ENCODE measurements at regions not wholly inside any gene's neighbourhood (a gene's known extent, or its start where the extent isn't known, plus 50 kb on each side); places are given as distances from the start of the nearest gene placed in this dataset.

DNA sequence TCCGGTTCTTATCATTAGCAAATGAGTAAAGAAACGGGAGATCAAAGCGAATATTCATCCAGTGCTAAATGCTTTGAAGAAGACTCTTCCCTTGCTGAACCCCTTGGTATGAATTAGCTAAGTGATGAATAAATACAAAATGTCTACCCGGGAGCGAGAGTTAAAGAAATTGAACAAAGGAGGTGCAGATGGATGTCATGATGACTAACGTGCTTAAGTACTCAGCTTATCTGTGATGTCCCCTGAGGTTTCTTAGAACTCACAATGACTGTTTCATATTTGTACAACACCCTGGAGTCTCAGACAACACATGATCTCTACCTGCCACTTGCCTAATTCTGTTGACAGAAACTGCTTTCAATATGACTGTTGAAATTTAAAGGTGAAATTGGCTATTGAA, 148.5 kb downstream of the TMEM200C start:
- H3K27ac Mint-ChIP-seq: no peak overlapping the region
- H3K36me3 Mint-ChIP-seq (ENCODE audit: low read depth): no peaks in the 10 kb centered on the region
- H3K4me1 Mint-ChIP-seq (ENCODE audit: low read depth): peaks cover 2% of the 10 kb centered on the region

DNA sequence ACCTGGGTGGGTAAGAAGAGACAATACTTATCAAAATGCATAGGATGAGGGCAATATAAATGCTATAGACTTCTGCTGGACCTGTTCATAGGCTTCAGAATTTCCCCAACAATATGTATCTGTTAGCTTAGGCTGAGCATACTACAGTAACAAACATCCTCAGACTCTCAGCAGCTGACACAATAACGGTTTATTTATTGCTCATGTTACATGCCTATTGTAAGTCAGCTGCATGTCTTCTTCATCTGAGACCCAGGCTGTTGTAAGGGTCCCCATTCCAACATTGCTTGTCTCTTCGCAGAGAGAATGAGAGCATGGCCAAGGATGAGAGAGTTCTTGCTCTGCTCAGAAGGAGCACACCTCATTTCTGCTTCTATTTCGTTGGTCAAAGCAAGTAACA, 150.7 kb downstream of the TMEM200C start:
- Mint-ChIP-seq H3K36me3 (ENCODE audit: low read depth) (no peaks in the 10 kb centered on the region), H3K4me1 (ENCODE audit: low read depth) (peaks cover 2% of the 10 kb centered on the region), H3K9me3 (no peaks in the 10 kb centered on the region), H3K27me3 (ENCODE audit: low read depth) (no peaks in the 10 kb centered on the region), H3K4me3 (no peak overlapping the region), H3K27ac (no peak overlapping the region)
- DNase-seq (ENCODE audit: low spot score): no peak

More for the DNA sequence above, 148.5 kb downstream of the TMEM200C start:
- no peak for DNase-seq (ENCODE audit: low spot score)
- Mint-ChIP-seq H3K27me3 (ENCODE audit: low read depth) (no peaks in the 10 kb centered on the region), H3K4me3 (no peak overlapping the region), H3K9me3 (no peaks in the 10 kb centered on the region)

DNA sequence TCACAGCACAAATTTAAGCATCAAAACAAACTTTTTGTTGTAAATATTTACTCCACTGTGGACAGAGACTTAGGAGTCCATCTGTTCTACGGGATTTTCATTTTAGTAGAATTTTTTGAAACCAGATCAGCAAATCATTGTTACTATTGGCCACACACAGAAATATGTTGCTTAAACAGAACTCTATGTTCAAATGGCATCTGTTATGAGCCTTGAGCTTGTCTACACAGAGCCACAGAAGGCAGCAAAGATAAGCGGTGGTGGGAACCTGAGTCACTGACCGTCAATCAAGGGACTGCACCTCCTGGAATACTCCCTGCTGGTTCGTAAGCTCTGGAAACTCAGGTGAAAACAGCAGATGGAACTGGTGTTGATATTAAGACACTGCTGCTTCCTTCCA, 156.8 kb downstream of the TMEM200C start:
- no peak overlapping the region for H3K27ac Mint-ChIP-seq
- no peak for DNase-seq (ENCODE audit: low spot score)
- H3K4me1 Mint-ChIP-seq (ENCODE audit: low read depth): no peaks in the 10 kb centered on the region
- no peaks in the 10 kb centered on the region for H3K9me3 Mint-ChIP-seq
- no peaks in the 10 kb centered on the region for H3K36me3 Mint-ChIP-seq (ENCODE audit: low read depth)
- no peaks in the 10 kb centered on the region for H3K27me3 Mint-ChIP-seq (ENCODE audit: low read depth)
- no peak overlapping the region for H3K4me3 Mint-ChIP-seq

DNA sequence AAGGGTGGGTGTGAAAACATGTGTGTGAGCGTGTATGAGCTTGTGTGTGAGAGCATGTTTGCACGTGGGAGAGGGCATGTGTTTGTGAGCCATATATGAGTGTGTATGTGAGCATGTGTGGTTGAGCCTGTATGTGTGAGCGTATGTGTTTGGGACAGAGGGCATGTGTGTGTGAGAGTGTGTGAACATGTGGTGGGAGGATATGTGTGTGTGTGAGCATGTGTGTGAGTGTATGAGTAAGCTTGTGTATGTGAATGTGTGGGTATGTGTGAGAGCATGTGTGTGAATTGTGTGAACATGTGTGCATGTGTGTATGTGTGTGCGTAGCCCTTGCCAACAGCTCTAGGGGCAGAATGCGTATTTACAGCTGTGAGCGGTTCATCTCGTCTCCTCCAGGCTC, 163.0 kb downstream of the TMEM200C start:
- Mint-ChIP-seq H3K9me3 (no peaks in the 10 kb centered on the region), H3K27me3 (ENCODE audit: low read depth) (peaks cover 2% of the 10 kb centered on the region), H3K27ac (no peak overlapping the region), H3K4me3 (no peak overlapping the region), H3K36me3 (ENCODE audit: low read depth) (no peaks in the 10 kb centered on the region), H3K4me1 (ENCODE audit: low read depth) (no peaks in the 10 kb centered on the region)
- no peak for DNase-seq (ENCODE audit: low spot score)

DNA sequence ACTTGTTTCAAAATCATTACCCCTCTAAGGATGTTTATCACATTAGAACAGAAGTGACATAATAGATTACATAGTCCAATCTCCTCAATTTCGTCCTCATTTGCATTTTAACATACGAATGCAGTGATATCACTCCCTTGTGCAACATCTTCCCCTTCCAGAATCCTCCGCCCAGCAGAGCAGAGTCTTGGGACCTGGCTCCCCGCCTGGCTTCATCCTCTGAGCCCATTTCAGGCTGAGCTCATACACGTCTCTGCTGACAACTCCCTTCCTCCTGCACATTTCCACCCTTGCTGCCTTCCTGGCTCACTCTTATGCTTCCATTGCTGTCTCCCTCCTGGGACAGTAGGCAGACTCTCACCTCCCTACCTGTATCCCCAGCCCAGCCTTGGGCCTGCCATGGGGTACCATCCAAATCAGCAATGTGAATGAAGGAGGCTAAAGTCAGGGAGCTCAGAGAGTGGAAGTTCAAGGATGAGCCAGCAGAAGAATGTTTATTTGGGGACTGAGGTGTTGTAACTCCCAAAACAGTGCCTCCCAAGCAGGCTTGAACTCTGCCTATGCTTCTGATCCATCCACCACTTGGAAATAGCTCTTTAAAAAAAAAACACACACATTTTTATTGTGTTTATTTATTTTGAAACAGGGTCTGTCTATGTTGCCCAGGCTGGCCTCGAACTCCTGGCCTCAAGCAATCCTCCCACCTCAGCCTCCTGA, 165.2 kb downstream of the TMEM200C start:
- Mint-ChIP-seq H3K9me3 (no peaks in the 10 kb centered on the region), H3K27ac (no peak overlapping the region), H3K36me3 (ENCODE audit: low read depth) (no peaks in the 10 kb centered on the region), H3K27me3 (ENCODE audit: low read depth) (peaks cover 2% of the 10 kb centered on the region), H3K4me1 (ENCODE audit: low read depth) (no peaks in the 10 kb centered on the region), H3K4me3 (no peak overlapping the region)
- no peak for DNase-seq (ENCODE audit: low spot score)

DNA sequence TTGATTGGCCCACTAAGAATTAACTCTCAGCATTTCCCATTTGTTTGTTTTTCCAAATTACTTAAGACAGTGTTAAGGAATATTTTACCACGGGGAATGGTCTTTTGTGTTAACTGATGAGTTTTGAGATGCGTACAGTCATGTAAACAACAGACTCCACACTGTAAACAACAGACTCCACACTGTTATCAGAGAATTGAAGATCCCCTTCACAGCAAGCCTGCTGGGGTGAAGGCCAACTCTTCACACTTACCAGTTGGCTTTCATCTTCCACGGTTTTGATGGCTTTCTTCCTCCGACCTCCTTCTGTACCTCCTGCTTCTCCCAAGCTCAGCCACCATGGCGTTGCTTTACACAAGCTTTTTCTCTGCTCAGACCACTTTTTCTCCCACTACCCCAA, 166.8 kb downstream of the TMEM200C start:
- H3K9me3 Mint-ChIP-seq: no peaks in the 10 kb centered on the region
- no peak overlapping the region for H3K4me3 Mint-ChIP-seq
- H3K4me1 Mint-ChIP-seq (ENCODE audit: low read depth): no peaks in the 10 kb centered on the region
- no peaks in the 10 kb centered on the region for H3K36me3 Mint-ChIP-seq (ENCODE audit: low read depth)
- DNase-seq (ENCODE audit: low spot score): no peak
- H3K27ac Mint-ChIP-seq: no peak overlapping the region
- H3K27me3 Mint-ChIP-seq (ENCODE audit: low read depth): peaks cover 2% of the 10 kb centered on the region

DNA sequence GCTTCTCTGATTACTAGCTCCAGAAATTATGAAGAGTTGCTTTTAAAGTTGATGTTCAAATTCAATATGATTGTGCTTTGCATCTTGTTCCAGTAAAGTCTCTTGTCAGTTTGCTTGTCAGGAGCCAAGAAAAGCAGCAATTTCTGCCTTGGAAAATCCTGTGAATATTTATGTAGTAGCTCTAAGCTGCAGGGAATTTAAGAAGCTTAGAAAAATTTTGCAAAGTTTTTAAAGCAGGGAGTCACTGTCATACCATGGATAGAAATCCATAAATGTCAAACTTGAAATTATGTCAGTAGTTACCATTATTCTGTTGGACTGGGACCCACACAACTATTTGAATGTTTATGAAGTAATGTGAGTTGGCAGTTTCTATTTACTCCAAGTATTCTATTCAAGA, 169.3 kb downstream of the TMEM200C start:
- Mint-ChIP-seq H3K27me3 (ENCODE audit: low read depth) (peaks cover 2% of the 10 kb centered on the region), H3K9me3 (no peaks in the 10 kb centered on the region), H3K27ac (no peak overlapping the region), H3K36me3 (ENCODE audit: low read depth) (no peaks in the 10 kb centered on the region), H3K4me3 (no peak overlapping the region), H3K4me1 (ENCODE audit: low read depth) (no peaks in the 10 kb centered on the region)
- DNase-seq (ENCODE audit: low spot score): no peak

DNA sequence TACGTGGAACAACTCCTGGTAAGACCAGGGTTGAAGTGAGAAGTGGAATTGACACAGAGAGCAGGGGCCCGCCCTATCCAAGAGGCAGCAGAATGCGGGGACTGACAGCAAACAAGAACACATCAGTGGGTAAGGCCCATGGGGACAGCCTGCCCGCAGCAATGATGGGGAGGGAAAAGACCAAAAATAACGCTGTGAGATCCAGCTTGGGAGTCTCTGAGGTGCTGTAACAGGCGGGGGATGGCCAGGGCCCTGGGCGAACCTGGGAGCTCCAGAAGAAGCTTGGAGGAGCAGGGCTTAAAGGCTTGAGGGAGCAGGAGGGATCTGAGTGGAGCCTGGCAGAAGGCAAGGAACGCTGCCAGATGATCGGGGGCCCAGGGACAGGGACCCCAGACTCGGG, 173.4 kb downstream of the TMEM200C start:
- Mint-ChIP-seq H3K27me3 (ENCODE audit: low read depth) (no peaks in the 10 kb centered on the region), H3K36me3 (ENCODE audit: low read depth) (no peaks in the 10 kb centered on the region), H3K4me1 (ENCODE audit: low read depth) (no peaks in the 10 kb centered on the region), H3K9me3 (no peaks in the 10 kb centered on the region), H3K27ac (no peak overlapping the region), H3K4me3 (no peak overlapping the region)
- no peak for DNase-seq (ENCODE audit: low spot score)

DNA sequence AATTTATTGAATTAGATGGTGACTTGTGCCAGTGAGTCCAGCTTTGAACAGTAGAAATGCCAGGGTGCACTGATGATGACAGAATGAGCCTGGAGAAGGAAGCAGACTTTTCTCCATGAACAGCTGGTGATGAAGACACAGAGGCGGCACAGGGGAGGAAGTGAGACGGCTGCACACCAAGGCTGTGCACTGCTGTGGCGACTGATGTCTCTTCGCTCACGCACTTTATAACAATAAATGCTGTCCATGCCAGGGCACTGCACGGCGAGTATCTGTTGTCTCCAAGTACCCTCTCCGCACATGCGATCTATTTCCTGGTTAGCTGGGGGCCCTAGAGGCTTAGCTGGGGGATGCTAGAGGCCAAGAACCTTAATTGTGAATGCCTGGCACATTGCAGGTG, 175.2 kb downstream of the TMEM200C start:
- Mint-ChIP-seq H3K27me3 (ENCODE audit: low read depth) (no peaks in the 10 kb centered on the region), H3K4me1 (ENCODE audit: low read depth) (no peaks in the 10 kb centered on the region), H3K4me3 (no peak overlapping the region), H3K36me3 (ENCODE audit: low read depth) (no peaks in the 10 kb centered on the region), H3K27ac (no peak overlapping the region), H3K9me3 (no peaks in the 10 kb centered on the region)
- DNase-seq (ENCODE audit: low spot score): no peak

DNA sequence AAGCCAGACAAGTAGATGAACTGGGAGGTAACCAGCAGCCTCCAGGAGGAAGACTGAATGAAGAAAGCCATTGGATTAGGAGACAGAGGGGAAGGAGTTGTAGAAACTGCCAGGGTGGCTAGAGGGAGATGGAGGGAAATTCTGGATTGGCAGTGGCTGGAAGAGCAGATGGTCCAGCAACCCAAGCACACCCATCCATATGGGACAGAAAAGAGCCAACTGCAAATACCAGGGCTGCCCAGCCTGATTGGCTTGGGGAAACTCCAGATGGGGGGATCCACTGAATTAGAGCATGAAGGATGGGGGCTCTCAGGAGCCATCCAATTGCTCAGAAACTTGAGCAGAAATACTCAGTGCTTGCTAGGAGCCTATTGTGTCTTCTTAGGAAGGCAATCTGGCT, 173.5 kb upstream of the EPB41L3 start:
- no peaks in the 10 kb centered on the region for H3K9me3 Mint-ChIP-seq

DNA sequence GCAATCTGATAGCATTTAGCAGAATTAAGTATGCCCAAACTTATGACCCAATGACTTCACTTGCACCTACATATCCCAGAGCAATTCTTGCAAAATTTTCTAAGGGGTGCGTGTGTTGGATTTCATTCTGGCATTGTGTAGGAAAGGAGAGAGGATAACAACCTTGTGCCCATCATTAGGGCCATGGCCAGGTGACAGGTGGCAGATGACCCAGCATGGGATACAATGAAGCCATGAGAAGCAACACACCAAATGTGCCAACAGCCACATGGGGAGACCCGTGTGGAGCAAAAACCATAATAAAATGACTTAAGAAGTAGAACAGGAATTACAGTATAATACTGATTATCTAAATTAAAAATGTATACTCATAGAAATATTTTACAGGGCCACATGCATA, 166.9 kb upstream of the EPB41L3 start:
- Mint-ChIP-seq H3K9me3 (no peaks in the 10 kb centered on the region), H3K27me3 (ENCODE audit: low read depth) (no peaks in the 10 kb centered on the region), H3K4me1 (ENCODE audit: low read depth) (no peaks in the 10 kb centered on the region), H3K4me3 (no peak overlapping the region), H3K27ac (no peak overlapping the region), H3K36me3 (ENCODE audit: low read depth) (no peaks in the 10 kb centered on the region)
- no peak for DNase-seq (ENCODE audit: low spot score)

More for the DNA sequence above, 173.5 kb upstream of the EPB41L3 start:
- H3K27me3 Mint-ChIP-seq (ENCODE audit: low read depth): no peaks in the 10 kb centered on the region
- no peak overlapping the region for H3K4me3 Mint-ChIP-seq
- no peaks in the 10 kb centered on the region for H3K36me3 Mint-ChIP-seq (ENCODE audit: low read depth)
- H3K27ac Mint-ChIP-seq: no peak overlapping the region
- no peak for DNase-seq (ENCODE audit: low spot score)
- no peaks in the 10 kb centered on the region for H3K4me1 Mint-ChIP-seq (ENCODE audit: low read depth)

DNA sequence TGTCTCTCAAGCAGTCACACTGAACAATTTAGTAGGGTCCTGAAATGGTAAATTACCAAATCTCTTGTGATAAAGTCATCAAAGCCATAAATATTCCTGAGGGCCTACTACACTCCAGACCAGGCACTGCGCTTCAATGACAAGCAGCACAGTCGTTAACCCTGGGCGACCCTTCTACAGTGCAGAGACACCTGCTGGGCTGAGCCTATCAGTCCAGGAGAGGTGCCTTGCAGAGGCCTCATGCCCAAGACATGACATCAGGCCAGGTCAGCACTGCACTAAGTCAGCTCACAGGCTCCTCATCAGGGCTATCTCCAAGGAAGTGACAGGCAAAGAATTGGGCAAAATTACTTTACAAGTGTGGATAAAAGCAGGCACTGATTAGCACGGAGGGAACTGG, 166.4 kb upstream of the EPB41L3 start:
- DNase-seq (ENCODE audit: low spot score): no peak
- Mint-ChIP-seq H3K27me3 (ENCODE audit: low read depth) (no peaks in the 10 kb centered on the region), H3K27ac (no peak overlapping the region), H3K9me3 (no peaks in the 10 kb centered on the region), H3K4me3 (no peak overlapping the region), H3K36me3 (ENCODE audit: low read depth) (no peaks in the 10 kb centered on the region), H3K4me1 (ENCODE audit: low read depth) (no peaks in the 10 kb centered on the region)

DNA sequence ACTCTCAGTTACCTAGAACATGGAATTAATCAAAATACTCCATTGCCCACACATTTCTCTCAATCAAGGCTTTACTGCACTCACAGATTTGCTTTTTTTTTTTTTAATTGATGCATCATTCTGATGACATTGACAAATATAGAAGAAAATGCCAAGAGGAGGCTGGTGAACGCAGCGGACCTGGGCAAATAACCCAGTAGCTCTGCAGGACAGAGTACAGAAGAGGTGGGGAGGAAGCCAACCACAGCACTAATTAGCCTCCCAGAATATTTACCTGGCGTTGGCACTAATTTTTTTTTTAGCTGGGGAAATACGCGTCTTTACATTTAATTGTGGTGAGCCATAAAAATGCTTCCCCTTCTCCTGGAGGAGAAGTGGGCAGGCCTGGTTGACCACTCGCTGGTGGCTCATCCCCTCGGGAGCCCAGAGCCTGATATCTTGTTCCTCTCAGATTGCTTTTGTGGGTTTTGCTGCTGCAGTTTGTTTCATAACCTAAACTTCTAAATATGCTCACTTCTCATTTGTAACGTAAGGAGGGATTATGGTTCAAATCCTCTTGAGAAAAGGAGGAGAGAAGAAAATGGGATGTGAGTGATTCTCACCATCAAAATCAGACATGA, 165.8 kb upstream of the EPB41L3 start:
- H3K36me3 Mint-ChIP-seq (ENCODE audit: low read depth): no peaks in the 10 kb centered on the region
- H3K4me1 Mint-ChIP-seq (ENCODE audit: low read depth): no peaks in the 10 kb centered on the region
- H3K27me3 Mint-ChIP-seq (ENCODE audit: low read depth): no peaks in the 10 kb centered on the region
- H3K4me3 Mint-ChIP-seq: no peak overlapping the region
- no peak overlapping the region for H3K27ac Mint-ChIP-seq
- no peak for DNase-seq (ENCODE audit: low spot score)
- H3K9me3 Mint-ChIP-seq: no peaks in the 10 kb centered on the region

DNA sequence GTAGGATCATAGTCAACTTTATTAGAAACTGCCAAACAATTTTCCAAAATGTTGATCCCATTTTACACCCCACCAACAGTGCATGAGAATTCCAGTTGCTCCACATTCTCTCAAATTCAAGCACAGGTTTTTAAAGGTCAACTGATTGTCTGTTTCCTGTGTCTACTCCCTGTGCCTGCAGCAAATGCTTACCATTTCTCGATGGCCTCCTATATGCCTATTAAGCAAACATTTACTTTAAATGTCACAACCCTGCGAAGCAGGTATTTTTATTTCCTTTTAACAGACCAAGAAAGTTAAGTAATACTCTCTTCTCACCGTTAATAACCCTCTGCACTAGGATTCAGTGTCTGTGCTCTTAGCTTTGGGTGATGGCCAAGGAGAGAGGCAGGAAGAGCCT, 163.8 kb upstream of the EPB41L3 start:
- no peaks in the 10 kb centered on the region for H3K36me3 Mint-ChIP-seq (ENCODE audit: low read depth)
- no peak for DNase-seq (ENCODE audit: low spot score)
- H3K27ac Mint-ChIP-seq: no peak overlapping the region
- H3K4me1 Mint-ChIP-seq (ENCODE audit: low read depth): no peaks in the 10 kb centered on the region
- no peaks in the 10 kb centered on the region for H3K9me3 Mint-ChIP-seq
- no peak overlapping the region for H3K4me3 Mint-ChIP-seq
- H3K27me3 Mint-ChIP-seq (ENCODE audit: low read depth): no peaks in the 10 kb centered on the region

DNA sequence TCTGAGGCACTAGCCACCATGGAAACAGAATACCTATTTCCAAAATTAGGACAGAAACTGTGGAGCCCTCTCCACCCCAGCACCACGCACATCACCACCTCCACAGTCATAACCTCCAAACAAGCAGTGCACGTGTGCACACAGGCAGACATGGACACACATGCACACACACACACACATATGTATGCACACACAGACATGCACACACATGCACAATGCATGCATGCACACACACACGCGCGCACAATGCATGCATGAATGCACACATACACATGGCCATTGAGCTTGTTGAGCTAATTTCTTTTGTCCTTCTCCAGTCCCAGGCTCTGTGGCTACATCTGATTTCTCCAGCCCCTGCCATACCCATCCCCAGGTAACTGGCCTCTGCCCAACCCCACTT, 161.6 kb upstream of the EPB41L3 start:
- Mint-ChIP-seq H3K36me3 (ENCODE audit: low read depth) (no peaks in the 10 kb centered on the region), H3K9me3 (no peaks in the 10 kb centered on the region), H3K27me3 (ENCODE audit: low read depth) (no peaks in the 10 kb centered on the region), H3K4me3 (no peak overlapping the region), H3K4me1 (ENCODE audit: low read depth) (no peaks in the 10 kb centered on the region), H3K27ac (no peak overlapping the region)
- no peak for DNase-seq (ENCODE audit: low spot score)
